Transverse colon (tissue), 4 donors: ENCODE measurements at regions not wholly inside any gene's neighbourhood (a gene's known extent, or its start where the extent isn't known, plus 50 kb on each side); places are given as distances from the start of the nearest gene placed in this dataset.

Source experiments
- DNase-seq: peaks from one replicate; pipeline ENCODE4 v3.0.0-alpha.2; 2019
- H3K27ac ChIP-seq, 4 donors: fragments of 200-600 bp; sonication (generic); 2 replicates each; pipeline ENCODE4 v1.5.1; 2016 to 2018; ENCODE audit warnings: inconsistent platforms in 4 of 4
- H3K27me3 ChIP-seq: fragments of 200-600 bp; sonication (generic); 2 replicates; pipeline ENCODE4 v1.5.1; 2017; ENCODE audit warnings: inconsistent platforms
- H3K36me3 ChIP-seq, 4 donors: fragments of 200-600 bp; sonication (generic); 2 replicates each; pipeline ENCODE4 v1.5.1; 2017 to 2019; ENCODE audit warnings: inconsistent platforms in 4 of 4
- H3K4me1 ChIP-seq, 4 donors: fragments of 200-600 bp; sonication (generic); 2 replicates each; pipeline ENCODE4 v1.5.1; 2017 to 2020; ENCODE audit warnings: inconsistent platforms in 4 of 4
- H3K4me3 ChIP-seq, 4 donors: fragments of 200-600 bp; sonication (generic); 1 replicate in 1 of 4; 2 replicates in 3 of 4; pipeline versions ENCODE4 v1.5.1 to v1.6.1; 2017 to 2019; ENCODE audit warnings: inconsistent platforms in 4 of 4
- H3K9me3 ChIP-seq, 2 donors: fragments of 200-600 bp; sonication (generic); 2 replicates each; pipeline ENCODE4 v1.5.1; 2017 to 2019; ENCODE audit warnings: inconsistent platforms in 2 of 2
- EP300 ChIP-seq: sonication (generic); formaldehyde crosslinking; IDR thresholded peaks from one replicate; pipeline ENCODE4 v1.6.1; 2017; ENCODE audit warnings: antibody characterized with exemption, low read depth
- POLR2A ChIP-seq: fragments of 450-650 bp; IDR thresholded peaks from one replicate; pipeline ENCODE4 v1.6.1; 2016; ENCODE audit warnings: antibody characterized with exemption, mild to moderate bottlenecking, moderate library complexity
- POLR2AphosphoS5 ChIP-seq, 3 donors: sonication (generic); formaldehyde crosslinking; IDR thresholded peaks; one replicate each; pipeline ENCODE4 v1.6.1; 2016; ENCODE audit warnings: antibody characterized with exemption in 3 of 3
- WGBS, 2 donors: methylation state at CpG; one replicate each; pipeline ENCODE4 v1.1.5; 2018; ENCODE audit warnings: low coverage in 1 of 2; 5-methylcytosine and 5-hydroxymethylcytosine counted together
- in situ Hi-C, 4 donors: fragments of 200-750 bp; cut with MboI; loops; one replicate each; pipeline versions ENCODE4 v1.15.0 to v1.15.1; 2017; ENCODE audit warnings: low sequenced_read_pairs in 3 of 4, low pct_ligation_motif_present in 1 of 4, low pct_unique_long_range_greater_than_20kb in 1 of 4
- intact Hi-C: fragments of 100-400 bp; cut with DNase I; formaldehyde crosslinking; loops from one replicate; pipeline ENCODE4 v1.15.1; 2023; ENCODE audit warnings: low total_unique reads
- TF ChIP-seq, protein P1 (sequence below), 5 experiments: fragments of 200-600 bp in 3 of 5; fragments of 450-650 bp in 2 of 5; sonication (generic) in 3 of 5; IDR thresholded peaks; 1 replicate in 2 of 5; 2 replicates in 3 of 5; pipeline ENCODE4 v1.5.1; 2016 to 2017; ENCODE audit warnings: antibody characterized with exemption in 5 of 5, inconsistent platforms in 3 of 5, mild to moderate bottlenecking in 2 of 5, moderate library complexity in 1 of 5

DNA sequence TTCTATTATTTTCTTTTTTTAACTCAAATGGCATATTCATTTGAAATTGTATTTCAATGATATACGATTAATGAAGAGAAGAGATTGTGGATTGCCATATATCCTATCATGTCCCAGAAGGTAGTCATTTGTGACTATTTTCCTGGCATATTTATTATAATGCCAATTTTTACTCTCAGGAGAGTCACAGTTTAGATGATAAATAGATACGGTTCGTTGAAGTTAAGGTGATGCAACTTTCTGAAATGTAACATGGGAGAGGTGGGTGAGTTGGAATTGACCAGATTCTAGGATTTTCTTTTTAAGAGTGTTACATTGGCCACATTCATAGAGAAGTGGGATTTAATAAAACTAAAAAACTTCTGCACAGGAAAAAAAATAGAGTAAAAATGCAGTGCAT, 1138.5 kb downstream of the NCAM2 start:
- H3K27me3 ChIP-seq = no peaks in the 10 kb centered on the region
- no peaks in the 10 kb centered on the region for H3K4me1 ChIP-seq
- H3K9me3 ChIP-seq = no peaks in the 10 kb centered on the region
- WGBS, 2 donors = 88 to 93% methylated on average over 3 of the region's 3 CpGs
- no peak overlapping the region for H3K27ac ChIP-seq
- in situ Hi-C loops = no loop called here
- no peak overlapping the region for H3K4me3 ChIP-seq
- H3K36me3 ChIP-seq = no peaks in the 10 kb centered on the region
- DNase-seq = no peak
- intact Hi-C loops = no loop called here
- no peak for TF ChIP-seq POLR2AphosphoS5 (IDR thresholded peaks at IDR 0.05)
- TF ChIP-seq, protein P1, sequence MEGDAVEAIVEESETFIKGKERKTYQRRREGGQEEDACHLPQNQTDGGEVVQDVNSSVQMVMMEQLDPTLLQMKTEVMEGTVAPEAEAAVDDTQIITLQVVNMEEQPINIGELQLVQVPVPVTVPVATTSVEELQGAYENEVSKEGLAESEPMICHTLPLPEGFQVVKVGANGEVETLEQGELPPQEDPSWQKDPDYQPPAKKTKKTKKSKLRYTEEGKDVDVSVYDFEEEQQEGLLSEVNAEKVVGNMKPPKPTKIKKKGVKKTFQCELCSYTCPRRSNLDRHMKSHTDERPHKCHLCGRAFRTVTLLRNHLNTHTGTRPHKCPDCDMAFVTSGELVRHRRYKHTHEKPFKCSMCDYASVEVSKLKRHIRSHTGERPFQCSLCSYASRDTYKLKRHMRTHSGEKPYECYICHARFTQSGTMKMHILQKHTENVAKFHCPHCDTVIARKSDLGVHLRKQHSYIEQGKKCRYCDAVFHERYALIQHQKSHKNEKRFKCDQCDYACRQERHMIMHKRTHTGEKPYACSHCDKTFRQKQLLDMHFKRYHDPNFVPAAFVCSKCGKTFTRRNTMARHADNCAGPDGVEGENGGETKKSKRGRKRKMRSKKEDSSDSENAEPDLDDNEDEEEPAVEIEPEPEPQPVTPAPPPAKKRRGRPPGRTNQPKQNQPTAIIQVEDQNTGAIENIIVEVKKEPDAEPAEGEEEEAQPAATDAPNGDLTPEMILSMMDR (IDR thresholded peaks at IDR 0.05) = no peak
- TF ChIP-seq POLR2A = no peak
- TF ChIP-seq EP300 = no peak

DNA sequence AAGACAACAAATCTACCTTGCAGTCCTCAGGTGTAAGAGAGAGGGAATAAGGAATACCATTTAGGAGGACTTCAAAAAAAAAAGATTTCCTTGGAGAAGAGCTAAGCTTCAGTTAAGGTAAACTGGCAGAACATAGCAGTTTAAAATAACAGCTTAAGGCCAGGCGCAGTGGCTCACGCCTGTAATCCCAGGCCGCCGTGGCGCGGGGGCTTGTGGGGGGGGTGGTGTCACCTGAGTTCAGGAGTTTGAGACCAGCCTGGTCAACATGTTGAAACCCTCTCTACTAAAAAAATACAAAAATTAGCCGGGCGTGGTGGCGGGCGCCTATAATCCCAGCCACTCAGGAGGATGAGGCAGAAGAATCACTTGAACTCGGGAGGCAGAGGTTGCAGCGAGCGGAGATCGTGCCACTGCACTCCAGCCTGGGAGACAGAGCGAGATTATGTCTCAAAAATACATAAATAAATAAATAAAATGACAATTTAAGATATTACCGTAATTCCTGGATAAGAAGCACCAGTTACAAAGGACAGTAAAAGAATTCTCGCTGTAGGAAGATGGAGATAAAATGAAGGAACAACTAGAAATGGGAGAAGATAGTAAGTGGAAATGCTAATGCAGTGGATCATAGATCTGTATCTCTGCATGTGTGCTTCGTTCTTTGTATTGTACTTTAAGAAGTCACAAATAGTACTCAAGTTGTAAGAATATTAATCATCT, 1140.2 kb downstream of the NCAM2 start:
- no peaks in the 10 kb centered on the region for H3K9me3 ChIP-seq
- no peaks in the 10 kb centered on the region for H3K4me1 ChIP-seq
- no peak overlapping the region for H3K27ac ChIP-seq
- 90 to 91% methylated on average over 12 to 18 of the region's 18 CpGs for WGBS, 2 donors
- no peak for DNase-seq
- H3K36me3 ChIP-seq = no peaks in the 10 kb centered on the region
- in situ Hi-C loops (no loop called here), intact Hi-C loops (no loop called here)
- no peaks in the 10 kb centered on the region for H3K27me3 ChIP-seq
- H3K4me3 ChIP-seq = no peak overlapping the region
- no peak for TF ChIP-seq POLR2A
- TF ChIP-seq, protein P1 (IDR thresholded peaks at IDR 0.05) = no peak
- no peak for TF ChIP-seq EP300
- TF ChIP-seq POLR2AphosphoS5 (IDR thresholded peaks at IDR 0.05) = no peak

DNA sequence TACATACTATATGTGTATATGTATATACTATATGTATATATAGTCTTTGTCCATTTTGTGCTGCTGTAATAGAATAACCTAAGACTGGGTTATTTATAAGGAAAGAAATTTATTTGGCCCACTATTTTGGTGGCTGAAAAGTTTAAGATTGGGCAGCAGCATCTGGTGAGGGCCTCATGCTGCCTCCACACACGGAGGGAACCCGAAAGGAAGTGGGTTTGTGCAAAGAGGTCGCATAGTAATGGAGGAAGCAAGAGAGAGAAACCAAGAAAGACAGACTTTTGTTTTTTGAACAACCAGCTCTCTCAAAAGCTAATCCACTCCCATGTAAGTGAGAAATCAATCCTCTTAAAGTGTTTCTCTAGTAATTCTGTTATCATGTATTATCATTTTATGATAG, 1147.3 kb downstream of the NCAM2 start:
- H3K27ac ChIP-seq = no peak overlapping the region
- H3K4me1 ChIP-seq = no peaks in the 10 kb centered on the region
- peaks cover 0 to 8% of the 10 kb centered on the region in 2 donors for H3K9me3 ChIP-seq
- H3K4me3 ChIP-seq = no peak overlapping the region
- in situ Hi-C loops = no loop called here
- intact Hi-C loops = no loop called here
- WGBS, 2 donors = 64 to 65% methylated on average over 3 of the region's 3 CpGs
- H3K36me3 ChIP-seq = no peaks in the 10 kb centered on the region
- DNase-seq = no peak
- TF ChIP-seq POLR2A (no peak), POLR2AphosphoS5 (IDR thresholded peaks at IDR 0.05) (no peak), EP300 (no peak)
- TF ChIP-seq, protein P1 (IDR thresholded peaks at IDR 0.05) = no peak
- no peaks in the 10 kb centered on the region for H3K27me3 ChIP-seq

DNA sequence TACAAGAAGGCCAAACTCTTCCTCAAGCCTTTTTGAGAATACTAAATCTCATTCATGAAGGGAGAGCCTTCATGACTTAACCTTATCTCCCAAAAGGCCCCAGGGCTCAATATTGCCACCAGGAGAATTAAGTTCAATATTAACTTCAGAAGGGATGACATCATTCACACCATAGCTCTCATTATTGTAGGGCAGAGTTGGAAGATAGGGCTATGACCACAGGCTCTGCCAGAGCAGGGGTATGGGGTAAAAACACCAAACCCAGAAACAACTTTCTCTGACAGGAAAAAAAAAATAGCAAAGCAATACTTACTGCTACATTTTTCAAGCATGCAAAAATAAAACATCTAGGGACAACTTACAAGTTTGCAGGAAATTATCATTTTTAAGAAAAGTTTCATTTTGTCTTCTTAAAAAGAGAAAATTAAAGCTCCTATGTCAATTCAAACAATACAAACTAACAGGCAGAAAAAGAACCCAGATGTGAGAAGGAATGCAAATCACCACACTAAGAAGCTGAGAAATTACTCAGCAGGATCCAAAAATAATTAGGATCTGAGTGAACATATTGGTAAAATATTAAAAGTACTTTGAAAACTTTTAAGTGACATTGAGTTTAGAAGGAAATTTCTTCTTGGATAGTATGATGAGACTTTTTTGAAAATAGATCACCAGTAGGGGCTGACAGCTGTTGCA, 1156.5 kb downstream of the NCAM2 start:
- Histone ChIP-seq H3K27me3 (no peaks in the 10 kb centered on the region), H3K4me1 (no peaks in the 10 kb centered on the region), H3K9me3 (no peaks in the 10 kb centered on the region), H3K27ac (no peak overlapping the region), H3K36me3 (no peaks in the 10 kb centered on the region), H3K4me3 (no peak overlapping the region)
- no peak for DNase-seq
- intact Hi-C loops (no loop called here), in situ Hi-C loops (no loop called here)
- TF ChIP-seq POLR2AphosphoS5 (IDR thresholded peaks at IDR 0.05) = no peak
- TF ChIP-seq, protein P1 (IDR thresholded peaks at IDR 0.05) = no peak
- no peak for TF ChIP-seq POLR2A
